ENCODE measurements at regions not wholly inside any gene's neighbourhood (a gene's known extent, or its start where the extent isn't known, plus 50 kb on each side); places are given as distances from the start of the nearest gene placed in this dataset.

DNA sequence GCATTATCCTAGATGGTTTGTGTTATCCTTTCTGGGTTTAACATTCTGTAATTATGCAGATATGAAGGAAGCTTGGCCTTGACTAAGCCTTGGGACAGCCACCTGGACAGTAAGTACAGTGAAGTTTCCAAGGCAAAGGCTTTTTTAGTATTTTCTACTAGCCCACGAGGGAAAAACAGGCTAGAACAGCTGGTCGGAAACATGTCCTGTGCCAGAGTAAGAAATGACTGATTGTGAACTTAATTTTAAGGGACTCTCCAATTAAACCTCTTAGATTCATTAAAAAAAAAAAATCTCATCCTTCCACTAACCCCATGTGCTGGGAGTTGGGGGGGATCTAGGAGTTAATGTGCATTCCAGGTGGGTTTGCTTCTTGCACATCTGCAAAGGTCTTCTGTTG is 720.8 kb downstream of the SLC4A3 start:
- no peaks in the 10 kb centered on the region; a peak in 1 of 7 replicates for H3K36me3 Mint-ChIP-seq (ENCODE audit: insufficient read depth in 1 of 3, low read depth in 3 of 3)

More for the DNA sequence above, 720.8 kb downstream of the SLC4A3 start:
- Mint-ChIP-seq H3K27me3 (ENCODE audit: low read depth) (no peaks in the 10 kb centered on the region), H3K4me1 (peaks cover 2 to 4% of the 10 kb centered on the region in 2 experiments; a peak in 1 of 4 replicates), H3K9me3 (no peaks in the 10 kb centered on the region), H3K4me3 (no peak overlapping the region), H3K27ac (no peak overlapping the region)
- Histone ChIP-seq H3K9ac (ENCODE audit: extremely low read depth, insufficient read length, low read length) (no peak overlapping the region), H2AK5ac (ENCODE audit: insufficient read length, low read length) (no peak overlapping the region), H4K91ac (ENCODE audit: insufficient read length, low read depth, low read length) (no peak overlapping the region), H3K14ac (ENCODE audit: insufficient read depth, low read length) (no peak overlapping the region), H3K27me3 (ENCODE audit: insufficient read depth, low read length) (no peaks in the 10 kb centered on the region), H3K27ac (ENCODE audit: insufficient read length, low read depth, low read length) (no peak overlapping the region), H2BK15ac (ENCODE audit: low read depth, low read length) (no peak overlapping the region), H3K4me2 (ENCODE audit: insufficient read depth, insufficient read length, low read length) (no peak overlapping the region), H4K8ac (replicated peaks; ENCODE audit: insufficient read length, low read depth, low read length) (no peak overlapping the region), H2BK20ac (ENCODE audit: low read depth, low read length, poor library complexity, severe bottlenecking) (no peak overlapping the region), H3K18ac (ENCODE audit: insufficient read length, low read depth, low read length) (no peak overlapping the region), H2BK120ac (ENCODE audit: low read depth, low read length, poor library complexity, severe bottlenecking) (no peak overlapping the region), H4K5ac (ENCODE audit: insufficient read length, low read depth, low read length) (no peak overlapping the region), H4K20me1 (ENCODE audit: control insufficient read depth, insufficient read depth, insufficient read length) (no peaks in the 10 kb centered on the region), H3K23me2 (ENCODE audit: insufficient read length, low read depth, low read length, poor library complexity, severe bottlenecking) (no peaks in the 10 kb centered on the region), H3K4me1 (ENCODE audit: insufficient read depth, low read length) (no peaks in the 10 kb centered on the region), H3K4ac (ENCODE audit: low read depth, low read length) (no peak overlapping the region), H3K56ac (ENCODE audit: insufficient read length, low read depth, low read length) (no peak overlapping the region), H3K23ac (ENCODE audit: insufficient read length, low read depth, low read length) (no peak overlapping the region), H2BK12ac (ENCODE audit: insufficient read length, low read depth, low read length) (no peak overlapping the region), H3T11ph (ENCODE audit: low read length) (no peak overlapping the region), H3K79me2 (ENCODE audit: insufficient read depth, low read length) (no peaks in the 10 kb centered on the region), H2BK5ac (ENCODE audit: insufficient read length, low read length) (no peak overlapping the region), H2AFZ (ENCODE audit: low read length) (no peak overlapping the region), H3K9me3 (ENCODE audit: control insufficient read depth, low read depth, low read length) (no peaks in the 10 kb centered on the region), H3K79me1 (ENCODE audit: insufficient read depth, low read depth, low read length, poor library complexity, severe bottlenecking) (no peaks in the 10 kb centered on the region)
- no peak for DNase-seq
- no CpG with 5 or more reads among the region's 2 CpGs for WGBS (ENCODE audit: extremely low coverage, insufficient read length, low lambda C conversion rate)
- TF ChIP-seq, protein P1, sequence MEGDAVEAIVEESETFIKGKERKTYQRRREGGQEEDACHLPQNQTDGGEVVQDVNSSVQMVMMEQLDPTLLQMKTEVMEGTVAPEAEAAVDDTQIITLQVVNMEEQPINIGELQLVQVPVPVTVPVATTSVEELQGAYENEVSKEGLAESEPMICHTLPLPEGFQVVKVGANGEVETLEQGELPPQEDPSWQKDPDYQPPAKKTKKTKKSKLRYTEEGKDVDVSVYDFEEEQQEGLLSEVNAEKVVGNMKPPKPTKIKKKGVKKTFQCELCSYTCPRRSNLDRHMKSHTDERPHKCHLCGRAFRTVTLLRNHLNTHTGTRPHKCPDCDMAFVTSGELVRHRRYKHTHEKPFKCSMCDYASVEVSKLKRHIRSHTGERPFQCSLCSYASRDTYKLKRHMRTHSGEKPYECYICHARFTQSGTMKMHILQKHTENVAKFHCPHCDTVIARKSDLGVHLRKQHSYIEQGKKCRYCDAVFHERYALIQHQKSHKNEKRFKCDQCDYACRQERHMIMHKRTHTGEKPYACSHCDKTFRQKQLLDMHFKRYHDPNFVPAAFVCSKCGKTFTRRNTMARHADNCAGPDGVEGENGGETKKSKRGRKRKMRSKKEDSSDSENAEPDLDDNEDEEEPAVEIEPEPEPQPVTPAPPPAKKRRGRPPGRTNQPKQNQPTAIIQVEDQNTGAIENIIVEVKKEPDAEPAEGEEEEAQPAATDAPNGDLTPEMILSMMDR (conservative IDR thresholded peaks at IDR 0.05) = no peak
